Endothelial cell of umbilical vein (primary cell): ENCODE measurements at regions not wholly inside any gene's neighbourhood (a gene's known extent, or its start where the extent isn't known, plus 50 kb on each side); places are given as distances from the start of the nearest gene placed in this dataset.

Source experiments
- BruUV-seq: library from RNA; stranded (reverse); fragments of 400-500 nt; replicated peaks from 2 replicates; lab custom pipeline; 2021; lab: Mats Ljungman, UMichigan
- CTCF ChIA-PET: fragments of 300-600, 350-600 bp; sonication (Branson Sonifier 250); formaldehyde crosslinking; loops from one replicate; lab custom pipeline; 2021; ENCODE audit warnings: antibody characterized with exemption, inconsistent platforms; lab: Charles Lee
- POLR2A ChIA-PET: fragments of 300-600, 350-600 bp; sonication (Branson Sonifier 250); formaldehyde crosslinking; loops from one replicate; lab custom pipeline; 2021; ENCODE audit warnings: antibody characterized with exemption, inconsistent platforms; lab: Charles Lee
- DNase-seq: peaks from one replicate; pipeline ENCODE4 v3.0.0-alpha.2; 2011; ENCODE audit warnings: low read depth, low spot score
- FAIRE-seq: peaks from 2 replicates; lab custom pipeline; 2011; peaks lifted over from hg19 to GRCh38; lab: Jason Lieb, UNC
- H2AFZ ChIP-seq: 2 replicates; pipeline ENCODE4 v1.6.0; 2012; ENCODE audit warnings: low read depth, low read length, control low read depth, inconsistent platforms
- H3K27ac ChIP-seq: 2 replicates; pipeline ENCODE4 v1.5.1; 2011; ENCODE audit warnings: low read depth, mild to moderate bottlenecking, control low read depth, low read length, moderate library complexity; ENCODE audit not compliant: insufficient read depth
- H3K27me3 ChIP-seq, 2 experiments: 2 replicates each; pipeline versions ENCODE4 v1.6.0 to v1.6.1; 2011; ENCODE audit warnings: low read length in 2 of 2, mixed read lengths in 1 of 2; ENCODE audit not compliant: control insufficient read depth in 2 of 2, insufficient read depth in 2 of 2
- H3K36me3 ChIP-seq, 2 experiments: 2 replicates in 1 of 2; 3 replicates in 1 of 2; pipeline ENCODE4 v1.5.1; 2011; ENCODE audit warnings: low read length in 2 of 2, mild to moderate bottlenecking in 1 of 2, moderate library complexity in 1 of 2; ENCODE audit not compliant: control insufficient read depth in 2 of 2, insufficient read depth in 2 of 2; ENCODE audit errors: extremely low read depth in 1 of 2
- H3K4me1 ChIP-seq: 3 replicates; pipeline ENCODE4 v1.5.1; 2011; ENCODE audit warnings: mild to moderate bottlenecking, low read length; ENCODE audit not compliant: control insufficient read depth, insufficient read depth; ENCODE audit errors: extremely low read depth
- H3K4me2 ChIP-seq: 2 replicates; pipeline ENCODE4 v1.6.1; 2011; ENCODE audit warnings: low read length, control low read depth, mixed read lengths; ENCODE audit not compliant: insufficient read depth
- H3K4me3 ChIP-seq, 3 experiments: fragments of 200-600 bp in 1 of 3; sonication (generic), shearing (Covaris generic) in 1 of 3; replicated peaks in 1 of 3; 2 replicates each; pipeline ENCODE4 v1.5.1; 2011 to 2016; ENCODE audit warnings: control low read depth in 3 of 3, low read length in 3 of 3, mild to moderate bottlenecking in 2 of 3, inconsistent platforms in 1 of 3, low read depth in 1 of 3, moderate library complexity in 1 of 3; ENCODE audit not compliant: insufficient read depth in 1 of 3
- H3K79me2 ChIP-seq: 2 replicates; pipeline ENCODE4 v1.6.0; 2012; ENCODE audit warnings: low read length, inconsistent platforms; ENCODE audit not compliant: control insufficient read depth, insufficient read depth
- H3K9ac ChIP-seq: replicated peaks from 2 replicates; pipeline ENCODE3; 2011; ENCODE audit warnings: low read length, control low read depth; ENCODE audit not compliant: insufficient read depth; ENCODE audit errors: extremely low read depth
- H3K9me1 ChIP-seq: replicated peaks from 3 replicates; pipeline ENCODE4 v1.6.0; 2011; ENCODE audit warnings: mild to moderate bottlenecking, low read length; ENCODE audit not compliant: control insufficient read depth, insufficient read depth; ENCODE audit errors: extremely low read depth
- H3K9me3 ChIP-seq: replicated peaks from 2 replicates; pipeline ENCODE4 v1.5.1; 2012; ENCODE audit warnings: low read length, inconsistent platforms; ENCODE audit not compliant: control insufficient read depth, insufficient read depth
- H4K20me1 ChIP-seq: replicated peaks from 2 replicates; pipeline ENCODE3; 2011; ENCODE audit warnings: mild to moderate bottlenecking, low read length; ENCODE audit not compliant: control insufficient read depth, insufficient read depth; ENCODE audit errors: extremely low read depth
- EZH2 ChIP-seq: IDR thresholded peaks from 2 replicates; pipeline ENCODE4 v1.6.1; 2012; ENCODE audit warnings: borderline replicate concordance, low read depth, mild to moderate bottlenecking, moderate library complexity, low read length, inconsistent platforms; ENCODE audit not compliant: severe bottlenecking
- FOS ChIP-seq: IDR thresholded peaks from 2 replicates; pipeline ENCODE4 v1.6.1; 2011; ENCODE audit warnings: mild to moderate bottlenecking, low read length, moderate library complexity, borderline replicate concordance; ENCODE audit not compliant: insufficient read depth
- GATA2 ChIP-seq: IDR thresholded peaks from 2 replicates; pipeline ENCODE4 v1.7.0; 2011; ENCODE audit warnings: low read depth, mild to moderate bottlenecking, moderate library complexity, mixed read lengths, low read length; ENCODE audit not compliant: insufficient read length, insufficient read depth
- JUN ChIP-seq: IDR thresholded peaks from 2 replicates; pipeline ENCODE4 v1.6.1; 2011; ENCODE audit warnings: borderline replicate concordance, low read depth; ENCODE audit not compliant: insufficient read length, insufficient read depth
- MYC ChIP-seq: IDR thresholded peaks from one replicate; pipeline ENCODE4 v1.6.1; 2011; ENCODE audit warnings: mild to moderate bottlenecking, low read depth, low read length
- POLR2A ChIP-seq: IDR thresholded peaks from 2 replicates; pipeline ENCODE4 v1.6.1; 2012; ENCODE audit warnings: low read depth, mild to moderate bottlenecking, control low read depth, low read length
- POLR2AphosphoS5 ChIP-seq: IDR thresholded peaks from 2 replicates; pipeline ENCODE4 v1.6.1; 2012; ENCODE audit warnings: low read depth, mild to moderate bottlenecking, control low read depth, low read length, moderate library complexity; ENCODE audit not compliant: insufficient read depth
- dilution Hi-C: fragments of 300-500 bp; cut with MboI; formaldehyde crosslinking; loops from one replicate; pipeline ENCODE4 v1.15.0; 2019; ENCODE audit warnings: low sequenced_read_pairs; ENCODE audit not compliant: extremely low pct_ligation_motif_present
- intact Hi-C: fragments of 100-400 bp; cut with micrococcal nuclease; formaldehyde crosslinking; loops from one replicate; pipeline ENCODE4 v1.10.0; 2022
- TF ChIP-seq, protein P1 (sequence below): IDR thresholded peaks from 2 replicates; pipeline ENCODE4 v1.6.1; 2011; ENCODE audit not compliant: insufficient read depth, insufficient read length
- TF ChIP-seq, protein P2 (sequence below), 2 donors: IDR thresholded peaks; 1 replicate in 1 of 2; 2 replicates in 1 of 2; pipeline ENCODE4 v1.5.1; 2011; ENCODE audit warnings: low read length in 2 of 2, mild to moderate bottlenecking in 2 of 2, moderate library complexity in 2 of 2, control low read depth in 1 of 2, inconsistent platforms in 1 of 2, low read depth in 1 of 2; ENCODE audit not compliant: insufficient read depth in 1 of 2; ENCODE audit errors: extremely low read depth in 1 of 2

DNA sequence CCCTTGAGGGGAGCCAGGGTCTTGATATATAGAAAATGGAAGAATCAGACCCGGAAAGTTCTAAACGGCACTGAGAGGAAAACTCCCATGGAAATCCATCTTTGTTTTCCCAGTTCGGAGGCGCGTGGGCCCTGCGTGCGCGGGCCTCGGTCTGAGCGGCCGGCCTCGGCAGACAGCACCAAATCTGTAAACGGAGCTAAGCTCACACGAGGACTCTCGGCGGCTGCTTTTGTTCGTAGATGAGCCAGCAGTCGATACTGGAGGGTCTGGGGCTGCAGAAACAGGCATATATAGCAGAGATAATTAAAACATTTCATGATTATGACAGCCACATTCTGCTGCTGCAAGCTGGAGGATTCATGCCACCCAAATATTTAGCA, 68.5 kb upstream of the PPARA start:
- FAIRE-seq (no peak), DNase-seq (no peak)
- Histone ChIP-seq H3K9me3 (no peaks in the 10 kb centered on the region), H3K4me1 (peaks cover 52% of the 10 kb centered on the region), H3K9me1 (no peaks in the 10 kb centered on the region), H3K27ac (no peak overlapping the region), H3K79me2 (peaks cover 100% of the 10 kb centered on the region), H3K4me2 (no peak overlapping the region), H4K20me1 (no peaks in the 10 kb centered on the region), H3K27me3 (no peaks in the 10 kb centered on the region), H3K9ac (no peak overlapping the region), H3K36me3 (peaks cover 13 to 17% of the 10 kb centered on the region in 2 experiments), H3K4me3 (no peak overlapping the region), H2AFZ (no peak overlapping the region)
- CTCF ChIA-PET, result interaction anchor here (1.3 to 1.7 kb wide), 2 partner anchors 35 to 75 kb away, joined by 7 to 11 read pairs; no protein-coding TSS in a partner anchor
- dilution Hi-C loops (no loop called here), intact Hi-C loops (no loop called here)
- no TSS peak for BruUV-seq
- TF ChIP-seq POLR2A (no peak), POLR2AphosphoS5 (no peak), GATA2 (no peak), FOS (no peak), JUN (no peak), MYC (no peak), EZH2 (no peak)
- TF ChIP-seq, protein P1, sequence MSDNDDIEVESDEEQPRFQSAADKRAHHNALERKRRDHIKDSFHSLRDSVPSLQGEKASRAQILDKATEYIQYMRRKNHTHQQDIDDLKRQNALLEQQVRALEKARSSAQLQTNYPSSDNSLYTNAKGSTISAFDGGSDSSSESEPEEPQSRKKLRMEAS, result no peak
- TF ChIP-seq, protein P2, sequence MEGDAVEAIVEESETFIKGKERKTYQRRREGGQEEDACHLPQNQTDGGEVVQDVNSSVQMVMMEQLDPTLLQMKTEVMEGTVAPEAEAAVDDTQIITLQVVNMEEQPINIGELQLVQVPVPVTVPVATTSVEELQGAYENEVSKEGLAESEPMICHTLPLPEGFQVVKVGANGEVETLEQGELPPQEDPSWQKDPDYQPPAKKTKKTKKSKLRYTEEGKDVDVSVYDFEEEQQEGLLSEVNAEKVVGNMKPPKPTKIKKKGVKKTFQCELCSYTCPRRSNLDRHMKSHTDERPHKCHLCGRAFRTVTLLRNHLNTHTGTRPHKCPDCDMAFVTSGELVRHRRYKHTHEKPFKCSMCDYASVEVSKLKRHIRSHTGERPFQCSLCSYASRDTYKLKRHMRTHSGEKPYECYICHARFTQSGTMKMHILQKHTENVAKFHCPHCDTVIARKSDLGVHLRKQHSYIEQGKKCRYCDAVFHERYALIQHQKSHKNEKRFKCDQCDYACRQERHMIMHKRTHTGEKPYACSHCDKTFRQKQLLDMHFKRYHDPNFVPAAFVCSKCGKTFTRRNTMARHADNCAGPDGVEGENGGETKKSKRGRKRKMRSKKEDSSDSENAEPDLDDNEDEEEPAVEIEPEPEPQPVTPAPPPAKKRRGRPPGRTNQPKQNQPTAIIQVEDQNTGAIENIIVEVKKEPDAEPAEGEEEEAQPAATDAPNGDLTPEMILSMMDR (IDR thresholded peaks at IDR 0.05; ENCODE audit: extremely low read depth in 1 of 2, insufficient read depth in 1 of 2, low read depth in 1 of 2, low read length in 2 of 2), result no peak
- POLR2A ChIA-PET, result interaction anchor here (0.9 kb wide), 1 partner anchor 74 kb away, joined by 3 read pairs; no protein-coding TSS in a partner anchor
